AG04450 (cell line): ENCODE measurements at regions not wholly inside any gene's neighbourhood (a gene's known extent, or its start where the extent isn't known, plus 50 kb on each side); places are given as distances from the start of the nearest gene placed in this dataset.
A peak's percentile ranks its signal among the peaks of the same experiment; 100 is the strongest.

Source experiments
- CTCF ChIA-PET: fragments of 300-600, 350-600 bp; formaldehyde crosslinking; extraction: SDS; loops from one replicate; lab custom pipeline; 2022; ENCODE audit warnings: antibody characterized with exemption, inconsistent platforms; lab: Charles Lee
- POLR2A ChIA-PET: fragments of 350-600 bp; formaldehyde crosslinking; extraction: SDS; loops from one replicate; lab custom pipeline; 2021; ENCODE audit warnings: antibody characterized with exemption, inconsistent platforms; lab: Yijun Ruan, JAX
- DNase-seq: peaks from one replicate; pipeline ENCODE4 v3.0.0-alpha.2; 2011; ENCODE audit warnings: low read depth, low spot score
- H3K27ac ChIP-seq: one replicate; pipeline ENCODE4 v1.5.1; 2012; ENCODE audit warnings: low read depth, low read length, control low read depth
- H3K27me3 ChIP-seq: one replicate; pipeline ENCODE4 v1.6.0; 2012; ENCODE audit warnings: low read length; ENCODE audit not compliant: control insufficient read depth, insufficient read depth
- H3K4me3 ChIP-seq: 2 replicates; pipeline ENCODE4 v1.5.1; 2011; ENCODE audit warnings: mild to moderate bottlenecking, low read depth, low read length, control low read depth
- H3K9me3 ChIP-seq: 2 replicates; pipeline ENCODE4 v1.5.1; 2012; ENCODE audit warnings: low read length; ENCODE audit not compliant: control insufficient read depth, insufficient read depth
- CTCF ChIP-seq: IDR thresholded peaks from 2 replicates; pipeline ENCODE4 v1.5.1; 2011; ENCODE audit warnings: low read depth, low read length, control low read depth, inconsistent platforms

GRCh38 chr18:5600378-5601071 is 56.7 kb upstream of the EPB41L3 start:
- no peak overlapping the region for H3K4me3 ChIP-seq
- no peak for DNase-seq
- H3K27me3 ChIP-seq: no peaks in the 10 kb centered on the region
- TF ChIP-seq CTCF: peak; percentile 62
- H3K9me3 ChIP-seq: no peaks in the 10 kb centered on the region
- CTCF ChIA-PET: interaction anchor here (0.9 to 1.5 kb wide), 5 partner anchors 17 to 268 kb away, joined by 3 to 7 read pairs (median 4); no protein-coding TSS in a partner anchor
- H3K27ac ChIP-seq: no peak overlapping the region
- POLR2A ChIA-PET: no interaction called here

- Histone ChIP-seq H3K9me3 (no peaks in the 10 kb centered on the region), H3K27me3 (no peaks in the 10 kb centered on the region), H3K4me3 (no peak overlapping the region), H3K27ac (no peak overlapping the region)
- ChIA-PET POLR2A (no interaction called here), CTCF (no interaction called here)
- DNase-seq: no peak
- TF ChIP-seq CTCF: no peak
These were observed 52.8 kb upstream of the EPB41L3 start for GRCh38 chr18:5596585-5596984.
